ENCODE measurements at regions not wholly inside any gene's neighbourhood (a gene's known extent, or its start where the extent isn't known, plus 50 kb on each side); places are given as distances from the start of the nearest gene placed in this dataset.

GRCh38 chr20:19022791-19023448 is 189.5 kb upstream of the SLC24A3 start:
- Mint-ChIP-seq H3K9me3 (no peaks in the 10 kb centered on the region), H3K36me3 (ENCODE audit: low read depth) (no peaks in the 10 kb centered on the region), H3K27ac (no peak overlapping the region), H3K4me1 (ENCODE audit: low read depth) (no peaks in the 10 kb centered on the region), H3K27me3 (peaks cover 2% of the 10 kb centered on the region), H3K4me3 (no peak overlapping the region)
- TF ChIP-seq CTCF (IDR thresholded peaks at IDR 0.05) = no peak
- CTCF ChIA-PET = no interaction called here
- DNase-seq = no peak
- ATAC-seq = no peak
- intact Hi-C loops (cut with micrococcal nuclease) = no loop called here
- POLR2A ChIA-PET = no interaction called here

GRCh38 chr20:19024296-19025035 is 188.0 kb upstream of the SLC24A3 start:
- no peak for TF ChIP-seq CTCF (IDR thresholded peaks at IDR 0.05)
- intact Hi-C loops (cut with micrococcal nuclease) = no loop called here
- no peaks in the 10 kb centered on the region for H3K4me1 Mint-ChIP-seq (ENCODE audit: low read depth)
- DNase-seq (no peak), ATAC-seq (no peak)
- H3K36me3 Mint-ChIP-seq (ENCODE audit: low read depth) = no peaks in the 10 kb centered on the region
- no peak overlapping the region for H3K4me3 Mint-ChIP-seq
- no peak overlapping the region for H3K27ac Mint-ChIP-seq
- H3K27me3 Mint-ChIP-seq = peaks cover 2% of the 10 kb centered on the region
- peaks cover under 1% of the 10 kb centered on the region for H3K9me3 Mint-ChIP-seq
- CTCF ChIA-PET = no interaction called here
- POLR2A ChIA-PET = interaction anchor here (2.0 kb wide), 1 partner anchor 12 kb away, joined by 6 read pairs; no protein-coding TSS in a partner anchor

- no peaks in the 10 kb centered on the region for H3K4me1 Mint-ChIP-seq (ENCODE audit: low read depth)
- no peak for DNase-seq
Measured at GRCh38 chr20:19025430-19026120, 186.9 kb upstream of the SLC24A3 start.

GRCh38 chr20:19026121-19026878 is 186.1 kb upstream of the SLC24A3 start:
- ATAC-seq = no peak
- peaks cover 2% of the 10 kb centered on the region for H3K27me3 Mint-ChIP-seq
- peak; percentile 10 for DNase-seq
- H3K36me3 Mint-ChIP-seq (ENCODE audit: low read depth) = no peaks in the 10 kb centered on the region
- no peak overlapping the region for H3K27ac Mint-ChIP-seq
- intact Hi-C loops (cut with micrococcal nuclease) = no loop called here
- no peaks in the 10 kb centered on the region for H3K4me1 Mint-ChIP-seq (ENCODE audit: low read depth)
- CTCF ChIA-PET = interaction anchor here (1.4 kb wide), 1 partner anchor 38 kb away, joined by 3 read pairs; no protein-coding TSS in a partner anchor
- POLR2A ChIA-PET = interaction anchor here (2.0 kb wide), 1 partner anchor 13 kb away, joined by 6 read pairs; no protein-coding TSS in a partner anchor
- H3K9me3 Mint-ChIP-seq = peaks cover 2% of the 10 kb centered on the region
- H3K4me3 Mint-ChIP-seq = no peak overlapping the region
- no peak for TF ChIP-seq CTCF (IDR thresholded peaks at IDR 0.05)

More at GRCh38 chr20:19025430-19026120, 186.9 kb upstream of the SLC24A3 start:
- CTCF ChIA-PET = interaction anchor here (1.4 kb wide), 1 partner anchor 37 kb away, joined by 3 read pairs; no protein-coding TSS in a partner anchor
- ATAC-seq = no peak
- intact Hi-C loops (cut with micrococcal nuclease) = no loop called here
- Mint-ChIP-seq H3K9me3 (peaks cover 2% of the 10 kb centered on the region), H3K36me3 (ENCODE audit: low read depth) (no peaks in the 10 kb centered on the region), H3K27ac (no peak overlapping the region), H3K27me3 (peaks cover 2% of the 10 kb centered on the region), H3K4me3 (no peak overlapping the region)
- POLR2A ChIA-PET = interaction anchor here (2.0 kb wide), 1 partner anchor 13 kb away, joined by 6 read pairs; no protein-coding TSS in a partner anchor
- TF ChIP-seq CTCF (IDR thresholded peaks at IDR 0.05) = no peak
